Right lung (tissue), 2 donors: ENCODE measurements at regions not wholly inside any gene's neighbourhood (a gene's known extent, or its start where the extent isn't known, plus 50 kb on each side); places are given as distances from the start of the nearest gene placed in this dataset.
"Not testable (repeated sequence)": the region's sequence is repeated elsewhere in the genome, so short reads cannot be mapped to it uniquely, and the experiment has no call there.

Experiments used
- DNase-seq, 2 donors: peaks; one replicate each; pipeline ENCODE4 v3.0.0-alpha.2; 2013

DNA sequence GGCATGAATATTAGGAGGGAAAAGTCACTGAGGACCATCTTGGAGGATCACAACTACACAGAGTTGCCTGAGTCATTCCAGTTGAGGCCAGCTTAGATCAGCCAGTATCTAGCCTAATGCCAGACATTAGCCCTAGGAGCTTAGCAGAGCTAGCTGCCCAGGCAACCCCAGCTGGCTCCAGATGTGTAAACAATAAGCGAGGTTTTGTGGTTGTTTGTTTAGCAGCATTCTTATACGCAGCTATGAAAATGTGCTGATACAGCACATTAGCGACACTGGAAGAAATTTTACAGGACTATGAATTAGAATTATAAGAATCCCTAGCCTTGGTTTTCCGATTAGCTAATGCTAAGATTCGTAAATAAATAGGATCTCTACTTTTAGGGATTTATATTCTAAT is 59.3 kb downstream of the BTBD3 start:
- DNase-seq: no peak

DNA sequence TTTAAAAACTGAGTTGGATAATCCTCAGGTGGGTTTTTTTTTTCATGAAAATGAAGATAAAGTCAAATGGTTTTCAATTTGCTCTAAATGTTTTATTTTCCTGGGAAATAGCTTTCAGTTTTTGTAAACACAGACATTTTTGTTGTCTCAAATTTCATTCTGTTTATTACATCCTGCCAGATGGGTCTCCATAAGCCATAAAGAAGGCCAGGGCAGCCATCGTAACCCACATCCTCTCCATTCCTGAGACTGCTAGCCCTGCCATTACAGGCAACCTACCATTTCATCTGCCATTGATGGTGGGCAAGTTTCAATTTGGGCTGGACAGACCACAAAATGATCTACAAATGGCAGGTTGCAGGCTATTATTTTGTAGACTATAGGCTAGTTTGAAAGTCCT is 60.8 kb downstream of the BTBD3 start:
- DNase-seq: no peak

DNA sequence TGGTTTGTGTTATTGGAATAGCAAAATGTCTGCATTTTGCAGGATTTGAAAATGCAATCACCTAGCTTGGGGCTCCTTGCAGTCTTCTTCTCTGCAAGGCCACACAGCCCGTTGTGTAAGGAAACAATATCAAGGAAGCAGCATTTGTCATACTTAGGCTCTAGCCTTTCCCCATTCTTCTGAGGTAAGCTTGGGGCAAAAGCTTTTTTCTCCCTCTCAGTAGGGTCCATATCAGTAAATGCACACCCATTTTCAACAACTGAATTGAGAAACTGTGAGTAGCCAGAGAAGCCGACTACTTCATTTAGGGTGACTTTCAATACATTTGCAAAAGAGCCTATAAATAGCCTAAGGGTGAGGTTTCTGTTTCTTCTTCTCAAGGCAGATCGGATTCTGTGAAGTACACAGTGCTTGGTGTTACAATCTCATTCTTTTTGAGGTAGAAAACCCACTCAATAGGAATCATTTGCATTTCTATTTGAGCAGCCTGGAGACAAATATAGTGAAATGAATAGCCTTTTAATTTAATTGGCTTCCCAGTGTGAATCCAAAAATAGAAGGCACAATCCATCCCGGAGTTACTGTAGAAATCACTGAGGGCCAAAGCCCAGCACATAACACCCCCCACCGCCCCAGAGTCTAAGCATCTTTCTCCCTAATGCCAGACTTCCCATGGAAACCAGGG is 61.8 kb downstream of the BTBD3 start:
- DNase-seq: no peak

DNA sequence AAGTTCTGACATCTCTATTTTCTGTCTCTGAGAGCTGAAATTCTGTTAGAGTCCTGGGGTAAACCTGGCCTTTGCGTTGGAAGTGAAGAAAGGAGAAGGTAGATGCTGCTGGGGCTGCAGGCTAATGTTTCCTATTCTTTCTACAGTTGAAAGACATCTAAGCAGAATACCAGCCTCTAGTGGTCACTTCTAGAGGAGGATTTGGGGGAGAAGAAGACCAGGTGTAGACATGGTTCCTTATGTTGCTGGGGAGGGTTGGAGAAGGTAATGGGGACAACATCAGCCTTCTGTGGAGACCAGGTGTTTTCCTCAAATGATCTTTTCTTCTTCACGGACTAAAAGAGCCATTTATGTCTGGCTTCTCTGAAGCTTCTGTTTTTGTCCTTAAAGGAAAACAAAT is 62.6 kb downstream of the BTBD3 start:
- DNase-seq: no peak

DNA sequence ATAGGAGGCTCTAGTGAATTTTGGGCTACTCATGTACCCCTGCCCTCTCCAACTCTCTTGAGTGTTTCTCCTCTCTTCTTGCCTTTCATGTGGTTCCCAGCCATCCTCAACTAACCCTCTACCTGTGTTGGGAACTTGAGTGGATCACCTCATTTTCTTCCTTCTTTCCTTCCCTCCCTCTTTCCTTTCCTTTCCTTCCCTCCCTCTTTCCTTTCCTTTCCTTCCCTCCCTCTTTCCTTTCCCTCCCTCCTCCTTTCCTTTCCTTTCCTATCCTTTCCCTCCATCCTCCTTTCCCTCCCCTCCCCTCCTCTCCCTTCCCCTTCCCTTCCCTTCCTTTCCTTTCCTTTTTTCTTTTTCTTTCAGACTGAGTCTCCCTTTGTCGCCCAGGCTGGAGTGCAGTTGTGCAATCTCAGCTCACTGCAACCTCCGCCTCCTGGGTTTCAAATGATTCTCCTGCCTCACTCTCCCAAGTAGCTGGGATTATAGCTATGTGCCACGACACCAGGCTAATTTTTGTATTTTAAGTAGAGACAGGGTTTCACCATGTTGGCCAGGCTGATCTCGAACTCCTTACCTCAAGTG is 63.8 kb downstream of the BTBD3 start:
- no peak for DNase-seq

DNA sequence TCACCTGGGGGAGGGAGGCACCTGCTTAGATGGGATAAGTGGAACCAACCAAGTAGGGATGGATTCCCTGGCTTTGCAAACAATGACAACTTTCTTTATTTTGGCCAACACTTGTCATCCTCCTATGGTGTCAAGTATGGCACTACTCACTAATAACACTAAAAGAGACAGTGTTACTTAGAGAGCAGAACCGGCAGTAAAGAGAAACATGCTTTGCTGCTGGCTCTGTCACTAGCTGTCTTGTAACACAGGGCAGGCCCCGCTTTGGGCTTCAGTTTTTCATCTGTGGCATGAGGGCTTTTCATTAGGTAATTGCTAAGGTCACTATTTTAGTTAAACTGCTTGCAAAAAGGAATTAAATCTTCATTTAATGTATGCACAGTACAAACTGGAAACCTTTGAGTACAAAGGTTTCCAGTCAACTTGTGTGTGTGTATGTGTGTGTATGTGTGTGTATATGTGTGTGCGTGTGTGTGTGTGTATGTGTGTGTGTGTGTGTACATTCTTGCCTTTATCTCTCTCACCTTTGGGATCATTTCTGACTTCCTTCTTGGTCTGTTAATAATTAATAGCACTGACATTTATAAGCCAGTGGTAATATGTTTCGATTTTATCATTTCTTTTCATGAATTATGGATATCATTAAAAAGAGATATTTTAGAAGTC is 64.7 kb downstream of the BTBD3 start:
- no peak for DNase-seq

DNA sequence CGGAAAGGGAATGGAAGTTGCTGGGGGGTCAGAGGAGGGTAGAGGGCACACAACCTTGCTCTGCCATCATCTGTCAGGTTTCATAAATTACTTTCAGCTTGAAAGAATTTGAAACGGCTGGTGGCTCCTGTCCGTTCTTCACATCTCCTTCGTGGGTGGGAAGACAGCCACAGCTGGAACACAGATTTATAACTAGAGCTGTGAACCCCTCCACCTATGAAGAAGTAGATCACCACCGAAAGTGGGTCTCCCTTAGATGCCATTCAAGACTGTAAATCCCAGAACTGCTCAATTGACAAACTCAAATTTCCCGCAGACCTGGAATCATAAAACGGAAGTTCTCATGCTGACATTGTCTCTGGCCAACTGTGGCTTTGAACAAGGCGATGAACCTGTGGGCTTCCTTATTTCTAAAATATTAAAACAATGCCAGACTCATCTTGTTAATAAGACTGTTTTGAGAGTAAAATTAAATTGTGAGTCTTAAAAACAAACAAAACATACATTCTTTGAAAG is 65.3 kb downstream of the BTBD3 start:
- no peak for DNase-seq

DNA sequence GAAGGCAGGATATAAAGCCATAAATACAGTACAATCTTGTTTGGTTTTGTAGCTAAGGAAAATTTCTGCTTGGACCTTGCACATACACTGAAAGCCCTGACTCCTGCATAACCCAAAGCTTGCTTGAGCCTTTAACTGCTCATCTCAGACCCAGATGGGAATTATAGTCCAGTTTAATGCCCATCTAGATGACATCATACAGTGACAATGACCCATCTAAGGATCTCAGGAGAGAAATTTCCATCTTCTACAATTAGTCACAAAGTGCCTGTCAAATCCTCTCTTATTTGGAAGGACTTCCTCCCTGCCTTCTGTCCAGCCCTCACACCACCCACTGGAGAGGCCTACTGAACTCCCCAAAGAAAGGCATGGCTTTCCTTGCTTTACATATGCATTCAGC is 69.3 kb downstream of the BTBD3 start:
- DNase-seq: no peak

DNA sequence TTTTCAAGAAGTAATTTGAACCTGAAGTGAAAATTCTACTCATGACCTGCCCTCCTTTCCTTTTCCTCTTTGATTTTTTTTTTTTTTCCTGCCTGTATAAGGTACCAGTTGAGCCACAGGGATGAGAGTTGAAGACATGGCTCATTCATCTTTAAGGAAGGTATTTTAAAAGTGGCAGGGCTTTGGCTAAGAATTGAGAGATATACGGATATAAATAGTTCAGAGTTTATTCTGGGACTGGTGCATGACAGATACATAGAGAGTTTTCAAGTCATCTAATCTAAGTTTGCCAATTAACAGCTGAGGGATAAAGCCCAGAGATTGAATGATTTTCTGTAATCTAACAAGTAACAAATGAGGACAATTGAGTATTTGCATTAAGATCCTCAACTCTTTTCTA is 69.8 kb downstream of the BTBD3 start:
- no peak for DNase-seq

DNA sequence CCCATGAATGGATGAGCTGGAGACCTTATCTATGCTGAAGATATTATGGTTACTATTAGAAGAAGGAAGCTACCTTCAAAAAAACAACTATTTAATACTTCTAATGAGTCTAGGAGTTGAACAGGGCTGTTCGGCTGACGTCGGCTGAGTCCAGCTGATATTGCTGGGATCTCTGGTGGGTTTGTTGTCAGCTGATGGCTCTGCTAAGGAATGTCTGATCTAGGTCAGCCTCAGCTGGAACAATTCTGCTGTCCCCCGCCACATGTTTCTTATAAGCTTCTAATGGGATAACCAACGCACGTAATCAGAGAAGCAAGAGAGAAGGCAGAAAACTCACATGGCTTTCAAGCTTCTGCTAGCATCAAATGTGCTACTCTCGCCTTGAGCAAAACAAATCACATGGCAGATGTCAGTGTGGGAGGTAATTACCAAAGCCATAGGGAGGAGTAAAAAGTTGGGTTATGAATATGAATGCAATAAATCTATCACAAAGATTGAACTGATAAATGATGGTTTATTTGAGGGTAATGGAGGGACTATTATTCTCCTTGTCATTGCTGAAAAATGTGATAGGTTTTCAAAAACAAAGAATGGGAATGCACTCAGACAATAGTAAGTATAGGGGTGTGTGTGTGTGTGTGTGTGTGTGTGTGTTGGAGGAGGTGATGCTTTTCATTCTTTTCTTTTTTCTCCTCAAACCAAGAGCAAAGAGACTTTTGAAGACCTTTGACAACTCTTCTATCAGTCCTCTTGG is 71.5 kb downstream of the BTBD3 start:
- no peak for DNase-seq

DNA sequence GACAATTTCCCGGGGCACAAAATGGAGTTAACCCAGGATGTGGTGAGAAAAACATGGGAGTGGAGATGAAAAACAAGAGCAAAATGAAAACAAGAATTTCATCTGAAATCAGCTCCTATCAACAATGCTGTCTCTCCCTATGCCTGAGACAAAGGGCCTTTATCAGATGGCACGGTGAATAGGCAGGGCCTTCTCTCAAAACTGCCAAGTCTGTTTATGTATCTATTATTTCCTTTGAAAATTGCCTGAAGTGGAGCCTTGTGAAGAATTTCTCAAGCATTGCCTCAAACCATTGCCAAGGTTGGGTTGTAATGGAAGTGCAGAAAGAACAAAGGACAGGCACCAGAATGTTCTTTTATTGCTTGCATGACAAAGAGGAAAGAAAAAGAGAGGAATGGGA is 74.7 kb downstream of the BTBD3 start:
- DNase-seq: no peak

DNA sequence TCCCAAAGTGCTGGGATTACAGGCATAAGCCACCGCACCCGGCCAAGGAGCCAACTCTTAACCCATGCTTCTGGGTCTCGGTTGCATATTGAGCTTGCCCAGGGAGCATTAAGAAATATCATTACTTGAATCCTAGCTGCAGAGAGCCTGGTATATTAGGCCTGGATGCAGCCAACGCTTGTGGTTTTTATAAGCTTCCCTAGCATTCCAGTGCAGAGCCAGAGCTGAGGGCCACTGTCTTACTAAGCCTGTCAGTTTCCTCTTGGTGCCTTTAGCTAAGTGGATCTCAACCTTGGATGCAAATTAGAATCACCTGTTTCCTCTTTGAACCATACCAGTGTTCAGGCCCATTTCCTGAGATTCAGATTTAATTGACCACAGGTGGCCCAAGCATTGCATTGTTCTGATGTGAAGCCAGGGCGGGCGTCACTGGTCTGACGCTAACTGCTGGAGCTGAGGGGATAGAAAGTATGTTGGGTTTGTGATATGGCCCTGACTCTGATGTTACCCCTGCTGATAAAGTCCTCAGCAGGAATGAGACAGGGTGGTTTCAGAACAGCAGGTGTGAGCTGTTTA is 76.3 kb downstream of the BTBD3 start:
- peak in 1 of 2 donors; percentile 18 for DNase-seq

DNA sequence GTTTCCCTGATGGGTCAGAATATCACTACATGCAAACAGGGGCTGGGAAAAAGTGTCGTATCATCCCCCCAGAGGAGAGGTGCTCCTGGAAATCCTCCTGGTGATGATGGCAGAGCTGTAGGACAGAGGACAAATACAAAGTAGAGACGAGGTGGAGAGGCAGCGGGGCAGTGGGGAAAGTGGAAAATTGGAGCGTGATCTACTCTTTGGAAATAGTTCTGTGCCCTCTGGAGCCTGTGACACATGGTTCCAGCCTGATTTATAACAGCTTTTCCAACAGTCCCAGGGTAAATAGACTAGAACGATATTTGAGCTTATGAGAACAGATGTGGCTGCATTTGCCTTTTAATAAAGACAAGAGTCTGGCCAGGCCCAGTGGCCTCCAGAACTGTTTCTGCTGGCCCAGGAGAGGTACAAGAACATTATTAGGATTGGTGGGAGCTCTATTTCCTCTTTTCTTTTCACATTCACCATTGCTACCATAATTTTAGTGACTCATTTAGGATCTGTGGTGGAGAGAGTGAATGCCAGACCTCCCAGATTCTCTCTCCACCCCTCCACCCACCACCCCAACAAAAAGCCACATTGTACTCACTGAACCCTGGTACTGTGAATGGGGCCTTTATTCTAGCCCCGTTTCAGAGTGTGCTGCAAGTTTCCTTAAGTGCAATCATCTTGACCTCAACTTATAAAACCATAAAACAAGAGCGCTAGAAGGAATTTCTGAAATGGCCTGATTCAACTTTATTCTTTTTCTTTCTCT is 78.3 kb downstream of the BTBD3 start:
- no peak for DNase-seq

DNA sequence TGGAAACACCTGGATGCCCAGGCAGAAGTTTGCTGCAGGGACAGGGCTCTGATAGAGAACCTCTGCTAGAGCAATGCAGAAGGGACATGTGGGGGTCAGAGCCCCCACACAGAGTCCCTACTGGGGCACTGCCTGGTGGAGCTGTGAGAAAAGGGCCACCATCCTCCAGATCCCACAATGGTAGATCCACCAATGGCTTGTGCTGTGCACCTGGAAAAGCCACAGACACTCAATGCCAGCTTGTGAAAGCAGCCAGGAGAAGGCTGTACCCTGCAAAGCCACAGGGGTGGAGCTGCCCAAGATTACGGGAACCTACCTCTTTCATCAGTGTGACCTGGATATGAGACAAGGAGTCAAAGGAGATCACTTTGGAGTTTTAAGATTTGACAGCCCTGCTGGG is 87.1 kb downstream of the BTBD3 start:
- not testable (repeated sequence) for DNase-seq

DNA sequence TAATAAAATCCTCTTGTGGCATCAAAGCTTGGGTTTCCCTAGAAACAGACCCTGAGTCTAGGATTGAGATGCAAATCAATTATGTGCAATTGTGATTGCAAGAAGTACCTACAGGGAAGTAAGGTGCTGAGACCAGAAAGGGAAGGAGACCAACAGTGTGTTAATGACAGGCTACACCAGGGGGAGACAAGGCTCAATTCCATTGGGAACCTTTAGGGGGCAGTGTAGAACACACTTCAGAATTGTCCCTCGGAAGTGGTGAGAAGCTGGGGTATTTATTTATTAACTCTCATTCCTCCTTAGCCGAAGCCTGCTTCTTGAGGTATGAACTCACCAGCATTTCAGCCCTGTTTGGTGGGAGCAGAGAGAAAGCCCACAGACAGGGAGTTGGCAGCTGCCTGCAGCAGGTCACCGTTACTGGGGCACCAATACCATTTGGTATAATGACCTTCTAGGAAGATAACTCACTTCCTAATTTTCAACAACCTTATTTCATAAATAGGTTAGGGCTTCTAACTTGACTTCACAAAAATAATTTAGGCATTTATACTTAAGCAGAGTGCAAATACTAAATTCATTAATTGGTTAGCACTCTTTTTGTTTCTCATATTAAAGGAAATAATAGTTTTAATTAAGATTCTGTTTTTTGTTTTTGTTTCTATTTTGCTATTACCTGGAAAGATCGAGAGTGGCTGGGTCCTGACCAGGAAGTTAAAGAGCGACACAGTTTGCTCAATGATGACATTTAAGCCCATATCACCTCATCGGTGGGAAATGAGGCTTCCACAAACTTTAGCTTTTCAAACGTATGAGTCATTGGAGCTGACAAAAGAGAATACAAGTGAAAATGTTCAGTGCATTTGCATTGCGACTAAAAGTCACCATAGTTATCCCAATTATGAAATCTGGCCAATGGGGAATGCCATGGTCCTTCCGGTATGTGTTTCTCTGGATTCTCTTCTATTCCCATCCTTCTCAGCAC is 94.8 kb downstream of the BTBD3 start:
- DNase-seq: no peak

DNA sequence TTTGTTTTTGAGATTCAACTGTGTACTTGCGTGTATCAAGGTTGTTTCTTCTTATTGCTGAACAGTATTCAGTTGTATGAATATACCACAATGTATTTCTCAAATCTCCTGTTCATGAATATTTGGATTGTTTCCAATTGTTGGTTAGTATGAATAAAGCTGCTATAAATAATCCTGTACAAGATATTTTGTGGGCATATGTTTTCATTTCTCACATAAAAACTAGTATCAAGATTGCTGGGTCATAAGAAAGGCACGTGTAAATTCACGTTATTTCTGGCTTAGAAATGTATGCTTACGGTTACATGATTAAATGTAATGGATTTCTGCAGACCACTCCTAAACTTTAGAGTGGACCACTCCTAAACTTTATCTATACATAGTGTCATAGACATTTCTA is 96.6 kb downstream of the BTBD3 start:
- DNase-seq: no peak

DNA sequence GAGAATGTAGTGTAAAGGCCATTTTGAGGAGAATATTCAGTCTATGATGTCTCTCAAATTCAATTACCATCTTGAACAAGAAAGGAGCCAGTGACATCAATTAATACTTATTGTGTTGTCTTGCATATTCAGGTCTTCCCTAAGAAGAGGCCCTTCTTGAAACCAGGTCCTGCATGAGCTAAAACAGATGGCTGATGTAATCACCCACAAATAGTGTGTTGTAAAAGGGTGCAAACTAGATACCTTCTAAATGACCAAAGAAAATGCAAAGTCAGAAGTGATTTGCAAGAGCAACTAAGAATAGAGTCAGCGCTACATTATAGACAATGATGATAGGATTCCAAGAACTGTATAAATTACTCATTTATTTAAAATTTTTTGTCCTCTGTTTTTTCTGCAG is 97.0 kb downstream of the BTBD3 start:
- no peak for DNase-seq

DNA sequence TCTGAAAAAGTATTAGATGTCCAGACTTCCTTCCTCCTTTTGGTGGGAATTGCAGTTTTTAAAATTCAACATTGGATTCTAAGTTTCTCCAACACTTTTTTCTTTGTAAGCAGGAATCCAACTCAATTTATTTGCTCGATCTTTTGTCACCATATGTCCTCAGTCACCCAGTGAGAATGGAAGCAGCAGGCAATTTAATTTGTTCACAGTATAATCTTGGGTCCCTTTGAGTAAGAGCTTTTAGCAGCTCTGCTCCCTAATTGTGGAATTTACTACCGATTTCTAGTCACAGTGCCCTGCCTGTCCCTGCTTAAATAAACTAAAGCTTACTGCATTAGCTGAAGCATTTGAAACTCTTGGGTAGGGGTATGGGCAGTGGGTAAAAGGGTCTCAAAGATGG is 98.6 kb downstream of the BTBD3 start:
- no peak for DNase-seq

DNA sequence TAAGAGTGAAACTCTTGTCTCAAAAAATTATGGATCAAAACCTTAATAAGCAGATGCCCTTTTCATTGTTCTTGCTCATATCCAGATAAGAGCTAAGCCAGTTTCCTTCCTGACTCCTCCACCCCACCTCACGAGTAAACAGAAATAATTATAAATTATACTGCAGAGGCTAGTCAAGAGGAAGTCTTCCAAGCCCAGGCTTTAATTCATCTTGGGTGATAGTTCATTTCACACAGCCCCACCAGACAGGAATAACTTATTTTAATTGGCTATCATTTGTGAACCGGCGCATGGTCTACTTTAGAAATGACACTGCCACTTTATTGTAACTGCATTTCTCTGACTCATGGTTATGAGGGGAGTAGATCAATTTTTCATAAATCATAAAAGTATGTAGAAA is 102.0 kb downstream of the BTBD3 start:
- DNase-seq: no peak

DNA sequence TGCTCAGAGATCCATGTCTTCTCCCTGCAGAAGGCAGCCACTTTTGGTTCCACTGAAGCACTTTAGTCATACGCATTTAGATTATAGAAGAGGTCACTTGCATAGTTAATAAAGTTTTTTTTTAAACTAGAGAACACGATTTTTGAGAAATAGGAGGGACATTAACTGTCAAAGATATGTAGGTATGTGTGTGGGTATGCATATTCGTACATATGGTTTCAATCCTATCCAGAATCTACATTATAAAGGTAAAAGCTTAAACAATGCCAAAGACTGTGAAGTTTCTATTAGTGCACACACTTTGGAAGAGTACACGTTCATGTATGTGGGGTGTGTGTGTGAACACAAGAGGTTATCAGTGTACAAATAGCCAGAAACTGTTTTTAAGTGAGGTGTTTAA is 103.2 kb downstream of the BTBD3 start:
- no peak for DNase-seq
